Esophagus muscularis mucosa (tissue), 4 donors: ENCODE measurements at regions not wholly inside any gene's neighbourhood (a gene's known extent, or its start where the extent isn't known, plus 50 kb on each side); places are given as distances from the start of the nearest gene placed in this dataset.

Experiments used
- DNase-seq: peaks from one replicate; pipeline ENCODE4 v3.0.0-alpha.2; 2017; ENCODE audit errors: extremely low spot score
- H3K27ac ChIP-seq, 4 donors: fragments of 200-600 bp; sonication (generic); replicated peaks in 1 of 4; 1 replicate in 3 of 4; 2 replicates in 1 of 4; pipeline ENCODE4 v1.5.1; 2016 to 2019; ENCODE audit warnings: mild to moderate bottlenecking in 1 of 4
- H3K27me3 ChIP-seq, 4 donors: fragments of 200-600 bp; sonication (generic); one replicate each; pipeline versions ENCODE4 v1.5.1 to v1.6.0; 2016 to 2019
- H3K36me3 ChIP-seq, 4 donors: fragments of 200-600 bp; sonication (generic); one replicate each; pipeline ENCODE4 v1.5.1; 2016 to 2019
- H3K4me1 ChIP-seq, 4 donors: fragments of 200-600 bp; sonication (generic); one replicate each; pipeline ENCODE4 v1.5.1; 2016 to 2019
- H3K4me3 ChIP-seq, 4 donors: fragments of 200-600 bp; sonication (generic); 1 replicate in 2 of 4; 2 replicates in 2 of 4; pipeline ENCODE4 v1.5.1; 2016 to 2019; ENCODE audit warnings: mild to moderate bottlenecking in 4 of 4, moderate library complexity in 1 of 4
- H3K9me3 ChIP-seq, 4 donors: fragments of 200-600 bp; sonication (generic); 1 replicate in 3 of 4; 2 replicates in 1 of 4; pipeline ENCODE4 v1.5.1; 2016 to 2019
- EP300 ChIP-seq: sonication (generic); formaldehyde crosslinking; IDR thresholded peaks from one replicate; pipeline ENCODE4 v1.6.1; 2017; ENCODE audit warnings: antibody characterized with exemption
- POLR2A ChIP-seq: fragments of 450-650 bp; IDR thresholded peaks from one replicate; pipeline ENCODE4 v1.6.1; 2017; ENCODE audit warnings: antibody characterized with exemption, moderate library complexity, mild to moderate bottlenecking, low read depth
- POLR2AphosphoS5 ChIP-seq, 2 donors: sonication (generic); formaldehyde crosslinking; IDR thresholded peaks; one replicate each; pipeline ENCODE4 v1.6.1; 2017; ENCODE audit warnings: antibody characterized with exemption in 2 of 2
- WGBS: methylation state at CpG from one replicate; pipeline ENCODE4 v1.1.5; 2018; 5-methylcytosine and 5-hydroxymethylcytosine counted together
- intact Hi-C: fragments of 100-400 bp; cut with DNase I; formaldehyde crosslinking; loops from one replicate; pipeline ENCODE4 v1.15.1; 2023
- TF ChIP-seq, protein P1 (sequence below), 3 experiments: fragments of 200-600 bp in 2 of 3; fragments of 450-650 bp in 1 of 3; sonication (generic) in 2 of 3; IDR thresholded peaks; one replicate each; pipeline ENCODE4 v1.5.1; 2017 to 2019; ENCODE audit warnings: antibody characterized with exemption in 3 of 3, mild to moderate bottlenecking in 2 of 3, moderate library complexity in 1 of 3

DNA sequence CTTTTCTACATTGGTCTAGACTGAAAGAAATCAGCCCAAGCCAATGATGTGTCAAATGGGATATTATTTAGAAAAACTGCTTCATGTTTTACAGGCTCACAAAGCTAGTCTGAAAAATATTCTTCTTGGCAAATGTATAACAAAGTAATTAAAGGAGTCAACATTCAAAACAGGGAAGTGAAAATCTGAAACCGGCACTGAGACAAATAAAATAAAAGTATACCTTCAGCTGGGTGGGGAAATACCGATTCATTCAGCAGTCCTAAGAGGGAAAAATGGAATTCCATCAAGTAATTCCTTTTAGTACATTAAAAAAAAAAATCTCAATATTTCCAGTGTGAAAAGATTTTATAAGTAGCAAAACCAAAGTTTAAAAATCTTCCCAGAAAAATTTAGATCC, 259.6 kb upstream of the SLC24A2 start:
- intact Hi-C loops: no loop called here
- Histone ChIP-seq H3K9me3 (no peaks in the 10 kb centered on the region), H3K4me3 (no peak overlapping the region), H3K27ac (no peak overlapping the region), H3K36me3 (no peaks in the 10 kb centered on the region), H3K4me1 (no peaks in the 10 kb centered on the region), H3K27me3 (no peaks in the 10 kb centered on the region)
- WGBS: 63% methylated on average over 2 of the region's 2 CpGs
- DNase-seq: no peak
- TF ChIP-seq, protein P1, sequence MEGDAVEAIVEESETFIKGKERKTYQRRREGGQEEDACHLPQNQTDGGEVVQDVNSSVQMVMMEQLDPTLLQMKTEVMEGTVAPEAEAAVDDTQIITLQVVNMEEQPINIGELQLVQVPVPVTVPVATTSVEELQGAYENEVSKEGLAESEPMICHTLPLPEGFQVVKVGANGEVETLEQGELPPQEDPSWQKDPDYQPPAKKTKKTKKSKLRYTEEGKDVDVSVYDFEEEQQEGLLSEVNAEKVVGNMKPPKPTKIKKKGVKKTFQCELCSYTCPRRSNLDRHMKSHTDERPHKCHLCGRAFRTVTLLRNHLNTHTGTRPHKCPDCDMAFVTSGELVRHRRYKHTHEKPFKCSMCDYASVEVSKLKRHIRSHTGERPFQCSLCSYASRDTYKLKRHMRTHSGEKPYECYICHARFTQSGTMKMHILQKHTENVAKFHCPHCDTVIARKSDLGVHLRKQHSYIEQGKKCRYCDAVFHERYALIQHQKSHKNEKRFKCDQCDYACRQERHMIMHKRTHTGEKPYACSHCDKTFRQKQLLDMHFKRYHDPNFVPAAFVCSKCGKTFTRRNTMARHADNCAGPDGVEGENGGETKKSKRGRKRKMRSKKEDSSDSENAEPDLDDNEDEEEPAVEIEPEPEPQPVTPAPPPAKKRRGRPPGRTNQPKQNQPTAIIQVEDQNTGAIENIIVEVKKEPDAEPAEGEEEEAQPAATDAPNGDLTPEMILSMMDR (IDR thresholded peaks at IDR 0.05): no peak
- TF ChIP-seq POLR2A (no peak), EP300 (no peak), POLR2AphosphoS5 (IDR thresholded peaks at IDR 0.05) (no peak)

DNA sequence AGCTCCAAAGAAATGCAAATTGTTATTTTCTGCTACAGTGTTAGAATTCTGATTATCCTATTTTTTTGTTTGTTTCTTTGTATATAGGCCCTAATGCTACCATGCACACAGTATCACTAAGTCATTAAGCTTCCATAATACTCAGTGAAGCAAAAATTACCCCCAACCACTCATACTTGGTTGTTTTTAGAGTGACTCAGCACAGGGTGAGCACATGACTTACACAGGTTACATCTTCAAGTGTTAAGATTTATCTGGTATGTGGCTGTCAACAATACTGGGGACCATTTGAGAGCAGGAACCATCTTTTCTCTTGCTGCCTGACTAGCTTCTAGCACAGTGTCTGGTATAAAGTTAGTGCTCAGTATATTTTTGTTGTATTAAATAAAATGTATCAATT, 255.8 kb upstream of the SLC24A2 start:
- Histone ChIP-seq H3K27ac (no peak overlapping the region), H3K27me3 (no peaks in the 10 kb centered on the region), H3K4me1 (peaks cover 7 to 15% (median 14%) of the 10 kb centered on the region in 4 donors), H3K4me3 (no peak overlapping the region), H3K36me3 (no peaks in the 10 kb centered on the region), H3K9me3 (no peaks in the 10 kb centered on the region)
- TF ChIP-seq, protein P1 (IDR thresholded peaks at IDR 0.05): no peak
- TF ChIP-seq POLR2AphosphoS5 (IDR thresholded peaks at IDR 0.05) (no peak), POLR2A (no peak), EP300 (no peak)
- intact Hi-C loops: no loop called here
- no peak for DNase-seq

DNA sequence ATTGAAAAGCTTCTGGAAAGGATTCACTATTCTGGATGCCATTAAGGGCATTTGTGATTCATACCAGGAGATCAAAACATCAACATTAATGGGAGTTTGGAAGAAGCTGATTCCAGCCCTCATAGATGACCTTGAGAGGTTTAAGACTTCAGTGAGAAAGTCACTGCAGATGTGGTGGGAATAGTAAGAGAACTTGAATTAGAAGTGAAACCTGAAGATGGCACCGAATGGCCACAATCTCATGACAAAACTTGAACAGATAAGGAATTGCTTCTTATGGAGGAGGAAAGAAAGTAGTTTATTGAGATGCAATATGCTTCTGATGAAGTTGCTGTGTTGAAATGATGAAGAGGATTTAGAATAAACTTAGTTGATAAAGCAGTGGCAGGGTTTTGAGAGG, 254.6 kb upstream of the SLC24A2 start:
- TF ChIP-seq POLR2A (no peak), POLR2AphosphoS5 (IDR thresholded peaks at IDR 0.05) (no peak), EP300 (no peak)
- TF ChIP-seq, protein P1 (IDR thresholded peaks at IDR 0.05): no peak
- intact Hi-C loops: no loop called here
- WGBS: 86% methylated on average over 1 of the region's 1 CpG

DNA sequence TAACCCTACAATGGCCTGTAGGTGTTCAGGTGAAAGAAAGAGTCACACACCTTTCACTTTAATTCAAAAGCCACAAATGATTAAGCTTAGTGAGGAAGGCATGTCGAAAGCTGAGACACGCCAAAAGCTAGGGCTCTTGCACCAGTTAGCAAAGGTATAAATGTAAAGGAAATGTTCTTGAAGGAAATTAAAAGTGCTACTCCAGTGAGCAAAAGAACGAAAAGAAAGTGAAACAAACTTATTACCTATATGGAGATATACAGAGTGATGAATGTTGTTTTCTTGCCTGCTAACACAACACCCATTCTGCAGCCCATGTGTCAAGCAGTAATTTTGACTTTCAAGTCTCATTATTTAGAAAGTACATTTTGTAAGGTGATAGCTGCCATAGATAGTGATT, 254.2 kb upstream of the SLC24A2 start:
- intact Hi-C loops: no loop called here
- 93% methylated on average over 3 of the region's 3 CpGs for WGBS
- Histone ChIP-seq H3K4me1 (peaks cover 7 to 15% (median 14%) of the 10 kb centered on the region in 4 donors), H3K9me3 (no peaks in the 10 kb centered on the region), H3K27me3 (no peaks in the 10 kb centered on the region), H3K36me3 (no peaks in the 10 kb centered on the region), H3K27ac (no peak overlapping the region), H3K4me3 (no peak overlapping the region)
- TF ChIP-seq POLR2A: no peak
- TF ChIP-seq POLR2AphosphoS5 (IDR thresholded peaks at IDR 0.05): no peak
- TF ChIP-seq, protein P1 (IDR thresholded peaks at IDR 0.05): no peak
- no peak for TF ChIP-seq EP300
- DNase-seq: no peak

More for the DNA sequence above, 254.6 kb upstream of the SLC24A2 start:
- no peaks in the 10 kb centered on the region for H3K27me3 ChIP-seq
- H3K4me1 ChIP-seq: peaks cover 7 to 15% (median 14%) of the 10 kb centered on the region in 4 donors
- no peak for DNase-seq
- no peaks in the 10 kb centered on the region for H3K36me3 ChIP-seq
- no peaks in the 10 kb centered on the region for H3K9me3 ChIP-seq
- H3K4me3 ChIP-seq: no peak overlapping the region
- no peak overlapping the region for H3K27ac ChIP-seq

DNA sequence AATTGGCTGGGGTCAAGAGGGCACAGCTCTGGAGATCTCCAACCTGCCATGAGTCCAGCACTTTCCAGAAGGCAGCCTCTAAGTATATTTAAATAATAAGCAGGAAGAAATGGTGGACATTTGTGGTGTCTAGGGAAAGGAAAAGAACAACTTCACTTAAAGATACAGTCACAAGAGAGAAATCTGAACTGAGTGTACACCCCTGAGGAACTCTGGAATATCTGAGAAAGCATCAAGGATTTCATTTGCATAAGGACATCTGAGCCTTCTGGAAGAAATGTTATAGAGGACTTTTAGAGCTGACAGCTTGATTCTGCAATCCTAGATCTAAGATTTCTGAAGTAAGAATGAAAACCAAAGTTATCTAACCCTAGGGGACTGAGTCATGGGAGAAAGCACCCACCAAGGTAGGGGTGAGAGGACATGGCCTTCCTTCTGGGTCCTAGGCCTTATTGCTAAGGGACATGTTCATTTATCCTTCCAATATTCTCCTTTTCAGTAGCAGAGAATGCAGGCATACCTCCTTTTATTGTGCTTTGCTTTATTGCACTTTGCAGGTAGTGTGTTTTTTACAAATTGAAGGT, 253.4 kb upstream of the SLC24A2 start:
- intact Hi-C loops: no loop called here
- no peak for TF ChIP-seq POLR2AphosphoS5 (IDR thresholded peaks at IDR 0.05)
- TF ChIP-seq EP300: no peak
- TF ChIP-seq, protein P1 (IDR thresholded peaks at IDR 0.05): no peak
- TF ChIP-seq POLR2A: no peak
- Histone ChIP-seq H3K9me3 (no peaks in the 10 kb centered on the region), H3K4me3 (no peak overlapping the region), H3K4me1 (peaks cover 7 to 15% (median 14%) of the 10 kb centered on the region in 4 donors), H3K27me3 (no peaks in the 10 kb centered on the region), H3K27ac (no peak overlapping the region), H3K36me3 (no peaks in the 10 kb centered on the region)
- DNase-seq: no peak
